SHP77 treated with DMSO at 0.1 percent for 48 hours (cell line): ENCODE measurements at regions not wholly inside any gene's neighbourhood (a gene's known extent, or its start where the extent isn't known, plus 50 kb on each side); places are given as distances from the start of the nearest gene placed in this dataset.

Source experiments
- DNase-seq: peaks from one replicate; lab custom pipeline; 2025; lab: John Stamatoyannopoulos, UW

- peak; percentile 5 for DNase-seq
Measured at GRCh38 chr10:3464760-3465405, 292.3 kb upstream of the PITRM1 start.

DNA sequence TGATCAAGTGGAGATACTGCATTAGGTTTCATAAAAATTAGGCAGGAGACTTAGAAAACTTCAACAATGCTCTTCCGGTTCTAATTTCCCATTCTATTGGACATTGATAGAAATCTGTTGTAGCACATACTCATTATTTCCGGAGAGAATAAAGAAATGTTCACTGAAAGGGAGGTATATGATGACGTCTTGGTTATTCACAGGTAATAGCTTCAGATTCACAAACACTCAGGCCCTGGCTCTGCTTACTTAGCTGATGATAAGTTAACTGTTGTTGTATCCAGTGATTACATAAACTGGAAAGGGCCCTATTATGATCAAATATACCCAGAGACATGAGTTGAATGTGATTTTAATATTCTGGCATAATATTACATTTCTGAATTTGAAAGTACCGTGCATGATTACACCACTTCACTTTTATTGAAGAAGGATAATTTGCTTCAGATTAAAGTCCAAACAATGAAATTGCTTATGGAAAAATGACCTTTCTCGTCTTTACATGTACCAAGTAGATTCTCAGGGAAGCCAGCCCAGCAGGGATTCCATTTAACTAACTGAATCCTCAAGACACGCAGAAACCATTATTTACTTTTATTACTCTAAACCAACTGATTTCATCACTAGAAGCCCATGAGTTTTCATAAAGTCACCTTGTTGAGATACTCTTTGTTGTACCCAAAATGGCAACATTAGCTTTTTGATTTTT, 288.0 kb upstream of the PITRM1 start:
- DNase-seq = no peak

GRCh38 chr10:3455385-3456334, 283.1 kb upstream of the PITRM1 start:
- no peak for DNase-seq

DNA sequence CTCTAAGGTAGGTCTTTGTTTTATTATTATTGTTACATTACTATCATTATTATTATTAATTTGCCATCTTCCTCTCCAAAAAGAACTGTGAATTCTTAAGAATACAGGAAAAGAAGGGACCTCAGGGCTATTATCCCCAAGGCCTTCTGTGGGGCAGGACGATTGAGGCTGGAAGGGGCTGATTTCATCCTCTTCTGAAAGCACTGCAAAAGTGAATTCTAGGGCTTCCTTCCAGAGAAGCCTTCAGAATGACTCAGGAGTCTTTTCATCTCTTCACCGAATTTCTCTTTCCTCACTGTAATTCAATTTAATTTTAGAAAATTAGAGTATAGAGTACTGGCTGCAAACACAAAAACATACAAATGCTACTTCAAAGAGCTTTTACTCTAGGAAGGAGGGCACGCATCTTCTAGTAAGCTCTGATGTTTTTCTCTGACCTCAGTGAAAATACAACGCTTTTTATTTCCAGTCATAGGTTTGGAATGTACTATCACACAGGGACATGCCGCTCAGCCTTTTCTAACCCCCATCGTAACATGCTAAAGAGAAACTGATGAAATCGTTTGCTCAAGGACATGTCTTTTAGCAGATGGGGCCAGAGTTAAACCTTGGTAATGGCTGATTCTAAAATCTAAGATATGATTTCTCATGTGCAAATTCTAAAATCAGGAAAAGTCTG, 280.2 kb upstream of the PITRM1 start:
- no peak for DNase-seq

- no peak for DNase-seq
Measured at GRCh38 chr10:3452173-3452626, 279.6 kb upstream of the PITRM1 start.

DNA sequence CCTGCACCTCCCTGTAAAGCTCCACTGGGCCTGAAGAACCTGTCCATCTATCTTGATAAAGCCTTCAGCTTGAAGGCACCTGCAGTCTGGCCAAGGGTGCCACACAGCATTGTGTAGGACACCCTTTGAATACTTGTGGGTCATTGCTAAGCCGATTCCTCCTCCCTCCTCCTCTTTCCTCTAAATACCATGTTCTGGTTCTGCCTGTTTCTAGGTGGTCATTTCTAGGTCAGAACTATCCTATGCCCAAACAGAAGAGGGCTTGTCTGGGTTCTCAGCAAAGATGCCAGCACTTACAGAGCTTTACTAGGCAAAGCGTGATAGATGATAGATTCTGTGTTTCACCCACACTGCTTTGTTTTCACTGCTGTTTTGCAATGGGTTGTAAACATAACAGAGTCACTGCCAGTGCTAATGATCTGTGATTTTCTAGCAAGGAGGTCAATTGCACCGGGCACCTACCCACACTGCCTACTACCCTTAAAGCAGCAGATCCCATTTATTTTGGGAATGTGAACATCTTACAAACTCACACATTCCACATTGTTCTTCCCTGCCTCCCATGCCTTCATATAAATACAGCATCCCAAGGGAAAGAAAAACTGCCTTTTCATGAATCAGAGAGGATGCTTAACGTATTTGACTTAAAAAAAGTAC, 279.1 kb upstream of the PITRM1 start:
- DNase-seq = no peak

DNA sequence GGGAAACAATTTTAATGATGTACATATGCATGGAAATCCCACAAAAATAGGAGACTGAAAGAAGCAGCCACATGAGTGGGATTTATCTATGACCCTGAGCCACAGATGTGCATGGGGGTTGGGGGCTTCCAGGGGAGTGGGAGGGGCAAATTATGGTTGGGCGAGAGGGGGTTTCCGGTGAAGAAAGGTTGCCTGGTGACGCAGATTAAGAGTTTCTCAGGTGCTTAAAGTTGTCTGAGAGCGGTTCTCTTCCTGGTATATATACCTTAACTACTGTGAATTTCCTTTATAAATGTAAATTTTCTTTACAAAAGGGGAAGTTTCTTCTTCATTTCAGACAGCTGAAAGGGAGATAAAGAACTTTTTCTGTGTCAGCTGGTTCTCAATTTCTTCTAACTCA, 273.6 kb upstream of the PITRM1 start:
- DNase-seq = no peak

DNA sequence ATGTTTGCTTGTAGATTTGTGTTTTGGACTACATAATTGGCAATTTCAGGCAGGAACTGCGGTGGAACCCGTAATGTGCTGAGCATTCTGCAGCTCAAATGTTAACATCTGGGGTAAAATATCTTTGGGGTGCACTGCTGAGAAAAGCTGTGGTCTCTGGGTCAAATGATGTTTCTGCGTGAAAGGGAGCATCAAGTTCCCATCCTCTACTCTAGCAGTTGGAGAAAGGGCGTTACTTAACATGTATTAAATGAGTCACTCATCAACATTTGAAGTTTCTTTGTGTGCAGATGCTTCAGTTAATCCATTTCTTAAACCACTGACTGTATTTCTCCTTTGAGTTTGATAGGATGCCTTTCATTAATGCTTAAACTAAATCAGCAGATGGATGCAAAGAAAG, 273.1 kb upstream of the PITRM1 start:
- no peak for DNase-seq

DNA sequence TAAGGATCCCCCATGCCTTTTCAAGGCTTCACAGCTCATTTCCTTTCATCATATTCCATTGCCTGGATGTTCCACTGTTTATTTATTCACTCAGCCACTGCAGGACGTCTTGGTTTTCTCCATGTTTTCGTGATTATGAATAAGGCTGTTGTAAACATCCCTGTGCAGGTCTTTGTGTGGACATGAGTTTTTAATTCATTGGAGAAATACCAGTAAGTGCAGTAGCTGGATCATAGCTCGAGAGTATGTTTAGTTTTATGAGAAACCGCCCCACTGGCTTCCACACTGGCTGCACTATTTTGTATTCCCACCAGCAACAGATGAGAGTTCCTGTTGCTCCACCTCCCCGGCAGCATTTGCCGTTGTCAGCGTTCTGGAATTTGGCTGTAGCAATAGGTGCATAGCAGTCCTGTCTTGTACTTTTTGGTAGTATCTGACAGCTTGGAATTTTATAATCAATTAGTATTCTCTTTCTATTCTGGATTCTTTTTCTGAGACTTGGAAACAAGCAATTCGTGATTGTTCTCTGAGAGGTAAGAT, 269.9 kb upstream of the PITRM1 start:
- no peak for DNase-seq

DNA sequence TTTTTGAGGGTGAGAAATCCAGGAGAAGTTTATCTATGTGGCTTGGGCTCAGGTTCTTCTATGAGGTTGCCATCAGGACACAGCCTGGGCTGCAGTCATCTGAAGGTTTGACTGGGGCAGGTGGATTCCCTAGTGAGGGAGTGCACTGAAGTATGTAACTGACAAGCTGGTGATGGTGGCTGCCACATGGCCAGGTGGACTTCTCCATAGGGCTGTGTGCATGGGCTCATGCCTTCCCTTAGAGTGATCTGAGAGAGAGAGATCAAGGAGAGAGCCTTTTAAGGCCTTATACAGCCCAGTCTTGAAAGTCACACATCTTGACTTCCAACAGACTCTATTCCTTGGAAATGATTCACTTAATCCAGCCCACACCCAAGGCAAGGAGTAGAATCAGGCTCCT, 266.6 kb upstream of the PITRM1 start:
- DNase-seq = no peak

- no peak for DNase-seq
Measured at GRCh38 chr10:3438606-3439005, 266.0 kb upstream of the PITRM1 start.

DNA sequence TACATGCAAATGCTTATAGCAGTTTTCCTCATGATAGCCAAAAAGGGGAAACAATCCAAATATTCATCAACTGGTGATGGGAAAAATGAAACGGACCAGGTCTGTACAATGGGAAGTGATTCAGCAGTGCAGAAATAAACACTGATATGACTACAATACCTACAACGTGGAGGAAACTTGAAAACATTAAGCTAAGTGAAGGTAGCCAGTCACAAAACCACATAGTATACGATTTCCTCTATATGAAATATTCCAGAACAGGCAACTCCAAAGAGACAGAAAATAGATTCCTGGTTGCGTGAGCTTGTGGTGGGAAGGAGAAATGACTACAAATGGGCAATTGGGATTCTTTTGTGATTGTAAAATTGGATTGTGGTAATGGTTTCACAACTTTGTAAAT, 263.1 kb upstream of the PITRM1 start:
- no peak for DNase-seq

DNA sequence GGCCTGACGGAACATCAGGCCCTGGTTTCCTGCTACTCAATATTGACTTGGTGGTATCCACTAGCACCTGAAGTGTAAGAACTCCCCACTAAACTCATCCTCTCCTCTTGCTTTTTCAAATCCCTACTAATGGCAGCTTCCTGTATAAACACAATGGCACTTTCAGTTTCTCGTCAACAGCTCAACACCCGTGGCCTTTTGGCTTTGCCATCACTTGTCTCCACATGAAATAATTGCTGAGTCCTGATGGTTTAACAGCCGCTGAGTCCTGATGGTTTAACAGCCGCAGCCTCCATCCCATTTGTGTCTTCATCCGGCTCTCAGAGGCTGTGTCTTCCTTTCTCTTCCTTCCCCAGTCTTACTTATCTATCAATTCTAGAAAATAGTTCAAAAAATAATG, 261.4 kb upstream of the PITRM1 start:
- DNase-seq = no peak

DNA sequence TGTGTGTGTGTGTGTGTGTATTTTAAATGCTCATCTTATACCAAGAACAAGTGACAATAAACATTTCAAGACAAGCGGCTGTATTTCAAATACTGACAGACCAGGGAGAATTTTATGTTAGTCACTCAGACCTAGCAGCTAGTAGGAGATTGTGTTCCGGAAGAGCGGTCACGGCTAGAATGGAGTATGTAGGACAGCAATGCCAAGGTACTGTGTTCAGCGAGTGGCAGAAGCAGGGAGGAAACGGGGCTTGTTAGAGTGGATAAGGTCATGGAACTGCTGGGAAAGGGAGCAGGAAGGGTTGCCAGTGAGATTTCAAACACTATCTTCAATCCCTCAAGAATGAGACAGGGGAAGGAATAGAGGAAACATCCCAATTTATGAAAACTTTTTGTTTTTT, 260.5 kb upstream of the PITRM1 start:
- DNase-seq = no peak

- no peak for DNase-seq
Measured at GRCh38 chr10:3432081-3432825, 259.7 kb upstream of the PITRM1 start.

DNA sequence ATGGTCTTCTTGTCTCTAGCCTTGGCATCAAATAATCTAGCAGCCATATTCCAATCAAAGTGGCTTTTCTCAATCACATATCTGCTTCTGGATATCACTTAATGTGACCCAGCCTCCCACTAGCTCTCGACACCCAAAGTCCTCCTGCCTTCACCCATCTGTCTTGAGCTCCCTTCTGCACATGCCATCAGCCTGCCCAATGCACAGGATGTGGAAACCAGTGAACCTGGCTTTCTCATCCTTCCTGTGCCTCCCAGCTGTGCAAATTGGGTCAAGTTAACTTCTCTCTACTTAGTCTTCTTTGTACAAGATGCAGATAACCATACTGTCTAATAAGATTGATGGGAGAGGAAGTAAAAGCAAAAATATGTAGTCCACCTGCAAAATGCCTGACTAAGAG, 257.9 kb upstream of the PITRM1 start:
- DNase-seq = no peak

GRCh38 chr10:3429676-3430075, 257.1 kb upstream of the PITRM1 start:
- no peak for DNase-seq

GRCh38 chr10:3428826-3429225, 256.2 kb upstream of the PITRM1 start:
- no peak for DNase-seq

- DNase-seq = no peak
Measured at GRCh38 chr10:3427950-3428354, 255.4 kb upstream of the PITRM1 start.

- DNase-seq = no peak
Measured at GRCh38 chr10:3427347-3427746, 254.8 kb upstream of the PITRM1 start.
